HG02623 (cell line): ENCODE measurements at regions not wholly inside any gene's neighbourhood (a gene's known extent, or its start where the extent isn't known, plus 50 kb on each side); places are given as distances from the start of the nearest gene placed in this dataset.

Source experiments
- ATAC-seq: cut with Tn5 transposase; IDR thresholded peaks from one replicate; pipeline ENCODE4 v1.9.1; 2021; ENCODE audit warnings: moderate library complexity; ENCODE audit not compliant: unreplicated experiment

- ATAC-seq: no peak
These were observed 409.5 kb downstream of the PLPP3 start for GRCh38 chr1:56169856-56170255.

DNA sequence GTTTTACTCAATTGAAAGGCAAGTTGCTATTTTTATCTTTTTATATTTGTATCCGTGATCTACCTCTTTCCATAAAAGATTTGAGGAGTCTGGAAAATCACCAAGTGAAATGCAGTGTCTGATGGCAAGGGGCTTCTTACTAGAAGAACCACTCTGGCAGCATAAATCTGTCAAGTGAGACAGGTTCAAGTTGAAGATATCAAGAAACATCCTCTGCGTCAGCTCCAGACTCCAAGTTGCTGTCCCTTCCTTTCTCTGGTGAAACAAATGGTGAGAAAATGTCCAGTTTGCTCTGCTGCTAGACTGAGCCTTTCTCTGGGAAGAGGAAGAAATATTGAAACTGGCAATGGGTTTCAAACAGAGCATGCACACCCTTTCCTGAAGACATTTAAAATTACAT lies 411.2 kb downstream of the PLPP3 start:
- ATAC-seq: no peak

DNA sequence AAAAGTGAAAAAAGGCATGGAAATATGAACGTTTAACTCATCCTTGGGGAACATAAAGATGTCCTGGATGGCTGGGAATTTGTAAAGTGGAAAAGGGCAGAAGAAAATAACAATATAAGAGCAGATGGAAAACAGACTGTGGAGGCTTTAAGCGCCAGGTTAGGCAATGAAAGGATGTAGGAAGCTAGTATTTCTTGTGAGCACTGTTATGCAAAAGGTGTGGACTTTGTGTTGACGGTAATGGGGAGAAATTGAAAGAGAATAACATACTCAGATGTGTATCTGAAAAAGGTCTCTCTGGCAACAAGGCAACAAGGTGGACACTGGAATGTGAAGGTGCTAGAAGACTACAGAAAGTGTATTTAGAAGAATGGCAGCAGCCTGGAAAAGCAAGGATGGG lies 411.8 kb downstream of the PLPP3 start:
- ATAC-seq: no peak

DNA sequence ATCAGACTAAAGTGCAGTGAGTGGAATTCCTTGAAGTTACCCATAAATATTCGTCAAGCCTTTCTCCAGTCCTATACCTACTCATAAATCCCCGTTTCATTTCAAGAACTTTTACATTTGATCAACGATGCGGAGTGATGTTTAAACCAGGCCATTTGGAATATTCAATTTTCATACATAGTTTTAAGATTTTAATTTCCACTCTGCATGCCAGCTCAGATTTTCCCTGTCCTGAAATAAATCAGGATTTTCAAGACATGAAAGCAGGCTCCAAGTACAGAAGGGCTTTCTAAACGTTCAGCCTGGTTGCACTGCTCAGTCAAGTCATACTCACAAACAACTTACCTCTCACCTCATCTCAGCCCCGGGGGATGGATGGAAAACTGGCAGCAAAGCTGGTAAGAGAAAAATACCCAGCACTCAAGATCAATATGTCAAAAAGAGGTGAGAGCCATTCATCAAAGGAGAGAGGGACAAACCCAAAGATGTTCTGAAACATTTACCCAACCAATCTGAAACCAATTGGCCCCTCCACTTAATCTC lies 418.5 kb downstream of the PLPP3 start:
- ATAC-seq: no peak

DNA sequence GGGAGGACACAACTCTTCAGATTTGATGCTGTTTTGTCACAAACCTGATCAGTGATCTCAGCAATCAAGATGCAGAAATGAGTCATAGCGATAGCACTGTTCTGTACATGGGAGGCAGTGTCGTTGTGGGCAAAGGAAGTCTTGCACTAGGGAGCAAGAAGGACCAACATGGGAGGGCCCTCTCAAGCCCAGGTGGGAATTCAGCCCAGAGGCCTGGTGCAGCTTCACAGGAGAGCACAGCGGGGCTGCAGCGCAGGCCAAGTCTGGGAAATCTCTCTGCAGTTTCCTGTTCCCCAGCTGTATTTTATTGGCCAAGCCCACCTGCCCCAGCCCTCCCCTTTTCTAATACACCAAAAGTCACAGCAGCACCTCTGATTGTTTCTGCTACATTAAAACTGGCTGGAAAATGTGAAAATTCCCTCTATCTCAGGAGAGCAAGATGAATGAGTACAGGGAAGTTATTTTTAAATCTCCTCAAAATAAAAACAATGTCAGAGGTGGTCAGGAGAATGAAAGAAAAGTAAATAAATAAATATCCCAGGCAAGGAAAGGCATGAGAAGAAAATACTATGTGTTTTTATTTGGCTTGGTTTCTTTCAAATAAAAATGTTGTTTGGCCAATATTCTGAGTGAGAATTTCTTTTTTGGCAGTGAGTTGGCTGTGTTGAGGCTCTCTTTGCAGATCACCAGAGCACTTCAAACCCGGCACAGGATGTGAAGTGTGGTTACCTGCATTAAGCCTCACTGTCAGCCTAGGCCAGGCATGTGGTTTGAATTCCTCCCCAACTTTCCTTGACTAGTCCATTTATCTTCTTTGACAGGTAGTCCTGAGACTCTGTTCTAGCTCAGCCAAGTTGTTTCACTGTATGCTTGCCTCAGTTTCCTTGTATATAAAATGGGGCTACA lies 422.1 kb downstream of the PLPP3 start:
- no peak for ATAC-seq

GRCh38 chr1:56153276-56153675 lies 426.1 kb downstream of the PLPP3 start:
- ATAC-seq: no peak

DNA sequence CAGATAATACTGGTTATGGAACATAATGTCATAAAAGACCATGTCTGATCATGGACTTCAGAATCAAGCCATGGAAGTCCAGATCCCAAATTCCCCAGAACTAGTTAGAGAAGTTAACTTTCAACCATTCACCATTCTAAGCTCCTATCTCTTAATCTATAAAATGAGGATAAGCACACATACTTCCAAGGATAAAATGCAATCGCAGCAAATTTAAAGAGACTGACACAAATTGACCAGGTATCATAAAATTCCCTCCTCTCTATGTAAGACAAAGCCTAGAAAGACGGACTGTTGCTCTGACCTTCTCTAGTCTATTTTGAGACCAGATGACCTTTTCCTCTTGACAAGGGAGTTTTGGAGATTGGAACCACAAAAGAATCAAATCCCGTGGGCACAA lies 426.7 kb downstream of the PLPP3 start:
- ATAC-seq: no peak

DNA sequence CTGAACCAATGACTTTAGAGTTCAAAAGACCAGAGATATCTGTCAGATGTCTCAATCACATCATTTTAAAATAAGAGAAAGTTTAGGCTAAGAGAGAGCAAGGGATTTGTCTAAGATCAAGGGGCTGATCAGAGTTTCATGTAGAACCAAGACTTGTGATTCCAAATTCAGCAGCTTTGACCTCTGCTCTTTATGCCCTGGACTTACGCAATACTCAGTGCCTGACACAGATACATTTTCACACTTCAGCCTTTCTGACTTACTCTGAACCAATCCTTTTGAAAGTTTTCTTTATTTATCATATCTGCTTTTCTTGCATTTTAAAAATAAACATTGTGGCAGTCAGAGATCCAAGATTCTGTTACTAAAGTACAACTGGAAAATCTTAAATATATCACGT lies 428.0 kb downstream of the PLPP3 start:
- ATAC-seq: no peak

DNA sequence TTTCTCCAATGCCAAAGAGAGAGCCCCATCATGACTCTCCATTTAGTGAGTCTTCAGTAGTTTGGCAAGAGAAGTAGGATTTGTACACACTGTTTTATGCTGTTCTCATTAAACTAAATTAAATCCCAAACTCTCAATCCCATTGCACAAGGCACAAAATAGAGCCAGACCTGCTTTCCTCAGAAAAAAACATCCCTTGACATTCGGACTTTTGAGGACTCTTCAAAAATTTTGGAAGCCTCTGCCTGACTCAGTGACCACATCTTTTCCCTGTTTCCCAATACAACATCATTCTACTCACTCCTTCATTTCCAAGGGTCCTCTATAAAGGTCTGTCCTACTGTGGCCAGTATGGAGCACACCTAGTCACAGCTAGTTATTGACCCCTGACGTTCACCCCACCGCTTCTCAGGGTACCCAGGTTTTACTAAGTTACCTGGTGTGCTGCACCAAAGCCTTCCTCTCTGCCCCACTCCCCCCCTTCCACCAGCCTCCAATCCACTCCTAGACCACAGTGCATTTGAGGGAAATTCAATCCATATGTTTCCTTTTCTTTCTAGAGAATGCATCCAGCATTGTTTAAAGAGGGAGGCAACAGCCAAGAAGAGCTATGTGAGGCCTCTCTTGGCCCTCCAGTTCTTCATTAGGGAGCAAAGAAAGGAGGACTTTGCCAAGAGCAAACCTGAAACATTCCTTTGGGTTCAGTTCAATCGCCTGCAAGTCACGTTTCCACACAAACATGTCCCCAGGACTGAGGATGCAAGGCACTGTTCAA lies 428.7 kb downstream of the PLPP3 start:
- ATAC-seq: no peak

GRCh38 chr1:56149761-56150160 lies 429.6 kb downstream of the PLPP3 start:
- ATAC-seq: no peak

GRCh38 chr1:56148326-56149193 lies 430.8 kb downstream of the PLPP3 start:
- ATAC-seq: no peak

DNA sequence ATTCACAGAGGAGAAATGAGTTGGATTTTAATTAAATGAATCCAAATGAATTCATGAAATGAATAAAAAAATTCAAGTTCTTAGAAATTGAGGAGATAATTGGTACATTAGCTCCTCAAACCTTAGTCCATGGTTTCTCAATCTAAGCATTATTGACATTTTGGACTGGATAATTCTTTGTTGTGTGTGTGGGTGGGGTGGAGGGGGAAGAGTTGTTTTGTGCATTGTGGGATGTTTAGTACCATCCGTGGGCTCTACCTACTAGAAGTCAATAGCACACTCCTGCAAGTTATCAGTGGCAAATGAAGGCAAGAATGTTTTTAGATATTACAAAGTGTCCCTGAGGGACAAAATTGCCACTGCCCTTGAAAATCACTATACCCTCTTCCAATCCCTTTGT lies 431.9 kb downstream of the PLPP3 start:
- ATAC-seq: no peak

GRCh38 chr1:56147034-56147433 lies 432.3 kb downstream of the PLPP3 start:
- ATAC-seq: no peak

- ATAC-seq: no peak
These were observed 432.9 kb downstream of the PLPP3 start for GRCh38 chr1:56146449-56146848.

DNA sequence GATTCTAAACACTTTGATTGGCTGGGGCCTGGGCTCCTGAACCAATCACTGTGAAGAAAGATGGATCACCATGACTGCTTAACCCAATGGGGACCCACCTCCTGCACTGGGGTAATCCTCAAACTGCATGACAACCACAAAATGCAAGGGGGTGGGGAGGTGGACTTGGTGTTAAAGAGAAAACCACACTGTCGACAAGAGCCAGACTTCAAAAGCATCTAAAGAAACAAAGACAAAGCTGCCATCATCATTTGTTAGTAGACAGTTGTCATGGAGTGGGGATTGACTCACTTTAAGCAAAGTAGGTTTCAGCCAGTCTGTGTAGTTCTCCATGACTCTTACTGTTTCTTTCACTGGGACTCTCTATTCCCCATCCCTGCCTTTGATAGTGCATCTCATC lies 433.8 kb downstream of the PLPP3 start:
- no peak for ATAC-seq

DNA sequence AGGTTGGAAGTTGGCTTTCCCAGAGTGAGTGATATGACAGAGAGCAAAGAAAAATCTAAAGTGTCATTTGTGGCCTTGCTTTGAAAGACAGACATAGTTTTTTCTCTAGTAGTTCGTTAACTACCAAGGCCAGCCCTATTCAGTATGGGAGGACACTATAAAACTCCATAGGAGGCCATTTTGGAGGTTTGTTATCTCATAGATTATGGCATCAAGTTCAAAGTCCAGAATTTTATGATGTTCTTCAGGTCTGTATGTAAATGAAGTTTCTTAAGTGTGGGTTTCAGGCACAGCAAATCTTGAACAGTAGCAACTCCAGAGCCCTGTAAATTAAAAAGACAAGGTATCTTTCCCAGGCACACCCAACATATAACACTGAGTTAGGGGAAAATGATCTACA lies 437.1 kb downstream of the PLPP3 start:
- ATAC-seq: no peak

- ATAC-seq: no peak
These were observed 439.5 kb downstream of the PLPP3 start for GRCh38 chr1:56139836-56140235.

- no peak for ATAC-seq
These were observed 441.6 kb downstream of the PLPP3 start for GRCh38 chr1:56137521-56138505.

DNA sequence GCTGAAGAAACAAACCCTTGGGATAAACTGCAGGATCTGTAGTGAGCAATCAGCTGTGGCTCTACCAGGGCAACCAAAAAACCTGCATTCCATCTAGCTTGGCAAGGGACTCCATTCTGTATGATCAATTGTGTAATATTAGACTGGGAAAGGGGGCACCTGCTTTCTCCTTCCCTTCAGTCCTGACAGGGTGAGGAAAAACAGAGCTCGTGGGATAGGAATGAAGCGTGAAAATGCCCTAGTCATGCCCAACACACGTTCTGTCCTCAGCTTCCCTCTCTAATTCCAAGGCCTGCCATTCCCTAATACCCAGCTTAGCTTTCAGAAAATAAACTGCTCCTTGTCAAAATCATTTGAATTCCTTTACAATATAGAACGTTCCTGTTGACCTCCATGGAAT lies 442.3 kb downstream of the PLPP3 start:
- no peak for ATAC-seq

DNA sequence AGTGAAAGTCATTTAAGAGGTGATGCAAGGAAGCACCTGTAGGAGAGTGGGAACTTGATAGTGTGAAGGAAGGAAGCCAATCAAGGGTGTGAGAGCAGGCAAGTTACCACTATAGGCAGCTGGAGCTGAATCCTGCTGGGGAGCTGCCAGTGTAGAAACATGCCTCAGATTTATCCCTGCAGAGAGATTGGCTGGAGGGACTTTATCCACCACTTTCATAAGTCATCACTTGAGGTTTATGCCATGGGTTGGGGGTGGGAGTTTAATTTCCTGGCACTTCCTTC lies 443.6 kb downstream of the PLPP3 start:
- ATAC-seq: no peak
